K562 (cell line): ENCODE measurements at regions not wholly inside any gene's neighbourhood (a gene's known extent, or its start where the extent isn't known, plus 50 kb on each side); places are given as distances from the start of the nearest gene placed in this dataset.

Experiments
- ATAC-seq: fragments of 200-7000 bp; cut with Tn5 transposase; 3 replicates; pipeline ENCODE4 v1.9.1; 2020; ENCODE audit warnings: moderate library complexity
- BruUV-seq: library from RNA; stranded (reverse); fragments of 400-500 nt; replicated peaks from 2 replicates; lab custom pipeline; 2021; lab: Mats Ljungman, UMichigan
- CTCF ChIA-PET: fragments of 300-600 bp; formaldehyde crosslinking; extraction: SDS; loops from one replicate; lab custom pipeline; 2021; ENCODE audit warnings: low intra/inter-chr PET ratio; lab: Yijun Ruan, JAX
- POLR2A ChIA-PET: fragments of 300-600, 350-650 bp; sonication (Branson Sonifier 250); formaldehyde crosslinking; extraction: SDS; loops from one replicate; lab custom pipeline; 2021; ENCODE audit warnings: antibody characterized with exemption, inconsistent platforms; lab: Yijun Ruan, JAX
- DNase-seq, 4 experiments: peaks; one replicate each; pipeline versions ENCODE4 v3.0.0 to v3.0.0-alpha.2; 2011 to 2018; ENCODE audit warnings: low spot score in 3 of 4, mixed read lengths in 3 of 4; ENCODE audit errors: extremely low read depth in 1 of 4
- FAIRE-seq: peaks from 2 replicates; lab custom pipeline; 2011; peaks lifted over from hg19 to GRCh38; lab: Jason Lieb, UNC
- H2AFZ ChIP-seq: 2 replicates; pipeline ENCODE4 v1.6.0; 2011; ENCODE audit warnings: low read depth, low read length, control low read depth, inconsistent platforms
- H3K27ac ChIP-seq: fragments of 200-600 bp; 3 replicates; pipeline ENCODE4 v1.8.0; 2011; ENCODE audit warnings: low read depth, mild to moderate bottlenecking, control low read depth, inconsistent platforms, low read length, moderate library complexity, mixed read lengths; ENCODE audit errors: extremely low read depth
- H3K27me3 ChIP-seq, 2 experiments: fragments of 300-600 bp in 1 of 2; 2 replicates in 1 of 2; 3 replicates in 1 of 2; pipeline versions ENCODE4 v1.6.0 to v1.8.0; 2011; ENCODE audit warnings: inconsistent platforms in 2 of 2, low read length in 2 of 2, mild to moderate bottlenecking in 1 of 2, mixed read lengths in 1 of 2, moderate library complexity in 1 of 2; ENCODE audit not compliant: control insufficient read depth in 2 of 2, insufficient read depth in 2 of 2
- H3K36me3 ChIP-seq: fragments of 300-600 bp; 3 replicates; pipeline ENCODE4 v1.8.0; 2011; ENCODE audit warnings: mild to moderate bottlenecking, low read length, inconsistent platforms; ENCODE audit not compliant: control insufficient read depth, insufficient read depth
- H3K4me1 ChIP-seq, 2 experiments: fragments of 200-600 bp in 1 of 2; replicated peaks in 1 of 2; 2 replicates in 1 of 2; 3 replicates in 1 of 2; pipeline versions ENCODE4 v1.5.1 to v1.8.0; 2011; ENCODE audit warnings: inconsistent platforms in 2 of 2, low read length in 2 of 2, mild to moderate bottlenecking in 1 of 2, mixed read lengths in 1 of 2, moderate library complexity in 1 of 2; ENCODE audit not compliant: control insufficient read depth in 2 of 2, insufficient read depth in 2 of 2
- H3K4me2 ChIP-seq: 2 replicates; pipeline ENCODE4 v1.6.1; 2011; ENCODE audit warnings: low read length, control low read depth, inconsistent platforms, mixed read lengths; ENCODE audit not compliant: insufficient read depth
- H3K4me3 ChIP-seq: fragments of 200-600 bp; sonication (generic), shearing (Covaris generic); 2 replicates; pipeline ENCODE4 v1.5.1; 2016; ENCODE audit warnings: control low read depth, inconsistent platforms
- H3K79me2 ChIP-seq: fragments of 200-600 bp; 3 replicates; pipeline ENCODE4 v1.8.0; 2011; ENCODE audit warnings: low read length, inconsistent platforms; ENCODE audit not compliant: control insufficient read depth, insufficient read depth
- H3K9ac ChIP-seq, 2 experiments: 2 replicates each; pipeline versions ENCODE4 v1.6.0 to v1.6.1; 2011; ENCODE audit warnings: low read depth in 2 of 2, low read length in 2 of 2, control low read depth in 1 of 2, inconsistent platforms in 1 of 2, mild to moderate bottlenecking in 1 of 2, mixed read lengths in 1 of 2; ENCODE audit not compliant: insufficient read depth in 1 of 2
- H3K9me1 ChIP-seq: one replicate; pipeline ENCODE4 v1.6.0; 2011; ENCODE audit warnings: inconsistent platforms, mild to moderate bottlenecking, low read length, moderate library complexity; ENCODE audit not compliant: control insufficient read depth, insufficient read depth
- H3K9me3 ChIP-seq: replicated peaks from 2 replicates; pipeline ENCODE4 v1.5.1; 2011; ENCODE audit warnings: low read depth, low read length, inconsistent platforms; ENCODE audit not compliant: control insufficient read depth, insufficient read depth
- H4K20me1 ChIP-seq: replicated peaks from 2 replicates; pipeline ENCODE4 v1.6.1; 2011; ENCODE audit warnings: low read length, inconsistent platforms, mixed read lengths; ENCODE audit not compliant: control insufficient read depth, insufficient read depth
- HDAC1 ChIP-seq, 2 experiments: fragments of 450-650 bp; IDR thresholded peaks; 2 replicates each; pipeline ENCODE4 v1.6.1; 2016 to 2017; ENCODE audit warnings: inconsistent platforms in 1 of 2, mild to moderate bottlenecking in 1 of 2, moderate library complexity in 1 of 2
- MBD1 ChIP-seq: fragments of 250-450 bp; sonication (Bioruptor Pico); IDR thresholded peaks from 2 replicates; pipeline ENCODE4 v1.8.0; 2022; ENCODE audit warnings: inconsistent platforms
- MITF ChIP-seq: IDR thresholded peaks from 2 replicates; pipeline ENCODE4 v1.6.1; 2014; ENCODE audit warnings: antibody characterized with exemption
- TOE1 ChIP-seq, 2 experiments: fragments of 450-650 bp in 1 of 2; sonication (generic) in 1 of 2; formaldehyde crosslinking in 1 of 2; IDR thresholded peaks; 2 replicates each; pipeline versions ENCODE4 v1.7.1 to v1.8.0; 2016 to 2022; ENCODE audit warnings: borderline replicate concordance in 2 of 2, mild to moderate bottlenecking in 2 of 2, antibody characterized with exemption in 1 of 2, inconsistent platforms in 1 of 2, low read depth in 1 of 2, missing genetic modification reagents in 1 of 2, moderate library complexity in 1 of 2
- ZNF197 ChIP-seq: fragments of 200-800 bp; sonication (Bioruptor generic); IDR thresholded peaks from 2 replicates; pipeline ENCODE4 v1.6.1; 2016; ENCODE audit warnings: low read depth, missing genetic modification characterization, missing compliant biosample characterization
- WGBS: fragments of 100-300 bp; shearing (Covaris generic); methylation state at CpG from one replicate; pipeline ENCODE4 v1.1.6; 2016; ENCODE audit warnings: low coverage, mixed read lengths; ENCODE audit not compliant: insufficient coverage; ENCODE audit errors: missing lambda C conversion rate; 5-methylcytosine and 5-hydroxymethylcytosine counted together
- in situ Hi-C: fragments of 300-500 bp; cut with MboI; formaldehyde crosslinking; loops from 4 replicates; pipeline ENCODE4 v1.15.0; 2018; ENCODE audit warnings: inconsistent platforms, mixed read lengths
- intact Hi-C: fragments of 100-400 bp; cut with micrococcal nuclease; formaldehyde crosslinking; loops from 2 replicates; pipeline ENCODE4 v1.14.2; 2022

- WGBS, result 0% methylated on average over 11 of the region's 11 CpGs
- POLR2A ChIA-PET, result no interaction called here
- BruUV-seq, result no TSS peak
- no peaks in the 10 kb centered on the region for H3K4me1 ChIP-seq
- in situ Hi-C loops, result no loop called here
- H3K9me1 ChIP-seq, result no peaks in the 10 kb centered on the region
- no peak for FAIRE-seq
- ATAC-seq, result no peak
- H4K20me1 ChIP-seq, result no peaks in the 10 kb centered on the region
- TF ChIP-seq HDAC1 (IDR thresholded peaks at IDR 0.05) (no peak), TOE1 (IDR thresholded peaks at IDR 0.05; ENCODE audit: borderline replicate concordance) (no peak), TOE1 (CRISPR knock-in tag; IDR thresholded peaks at IDR 0.05; ENCODE audit: borderline replicate concordance, low read depth) (no peak)
- intact Hi-C loops, result no loop called here
- no peaks in the 10 kb centered on the region for H3K9me3 ChIP-seq
- H3K4me2 ChIP-seq, result no peak overlapping the region
- no peaks in the 10 kb centered on the region for H3K79me2 ChIP-seq
- no peaks in the 10 kb centered on the region for H3K36me3 ChIP-seq
- CTCF ChIA-PET, result no interaction called here
- no peak overlapping the region for H2AFZ ChIP-seq
- no peaks in the 10 kb centered on the region for H3K27me3 ChIP-seq
- no peak for DNase-seq
- H3K27ac ChIP-seq, result no peak overlapping the region
- H3K9ac ChIP-seq, result no peak overlapping the region
- H3K4me3 ChIP-seq, result no peak overlapping the region
These were observed 248.0 kb downstream of the DCDC2C start for GRCh38 chr2:3951131-3951954.

- no peak overlapping the region for H3K4me3 ChIP-seq
- FAIRE-seq (no peak), DNase-seq (no peak), ATAC-seq (no peak)
- H3K9ac ChIP-seq, result no peak overlapping the region
- in situ Hi-C loops (no loop called here), intact Hi-C loops (no loop called here)
- no peak overlapping the region for H2AFZ ChIP-seq
- no peaks in the 10 kb centered on the region for H3K4me1 ChIP-seq
- H3K79me2 ChIP-seq, result no peaks in the 10 kb centered on the region
- H3K27ac ChIP-seq, result no peak overlapping the region
- ChIA-PET POLR2A (no interaction called here), CTCF (no interaction called here)
- H4K20me1 ChIP-seq, result no peaks in the 10 kb centered on the region
- H3K4me2 ChIP-seq, result no peak overlapping the region
- no peaks in the 10 kb centered on the region for H3K9me1 ChIP-seq
- 2% methylated on average over 12 of the region's 12 CpGs for WGBS
- H3K27me3 ChIP-seq, result no peaks in the 10 kb centered on the region
- no peaks in the 10 kb centered on the region for H3K9me3 ChIP-seq
- H3K36me3 ChIP-seq, result no peaks in the 10 kb centered on the region
- no TSS peak for BruUV-seq
- TF ChIP-seq MITF, result no peak
- no peak for TF ChIP-seq ZNF197
- no peak for TF ChIP-seq MBD1 (CRISPR knock-in tag)
These were observed 249.6 kb downstream of the DCDC2C start for GRCh38 chr2:3952866-3953516.
